GM23248 (cell line): ENCODE measurements at regions not wholly inside any gene's neighbourhood (a gene's known extent, or its start where the extent isn't known, plus 50 kb on each side); places are given as distances from the start of the nearest gene placed in this dataset.

Source experiments
- DNase-seq: peaks from one replicate; pipeline ENCODE4 v3.0.0-alpha.2; 2015
- H2AFZ ChIP-seq: fragments of 200-600 bp; sonication (generic); 2 replicates; pipeline ENCODE4 v1.6.1; 2016; ENCODE audit warnings: antibody characterized with exemption
- H3F3A ChIP-seq: fragments of 200-600 bp; sonication (generic); 2 replicates; pipeline ENCODE4 v1.6.1; 2016; ENCODE audit warnings: mild to moderate bottlenecking, antibody characterized with exemption, mixed run types; ENCODE audit not compliant: insufficient read depth
- H3K27ac ChIP-seq: fragments of 200-600 bp; sonication (generic); 2 replicates; pipeline ENCODE4 v1.5.1; 2016; ENCODE audit warnings: mild to moderate bottlenecking
- H3K27me3 ChIP-seq: fragments of 200-600 bp; sonication (generic); replicated peaks from 2 replicates; pipeline ENCODE4 v1.6.1; 2016; ENCODE audit warnings: mild to moderate bottlenecking; ENCODE audit not compliant: insufficient read depth
- H3K36me3 ChIP-seq: fragments of 200-600 bp; sonication (generic); 2 replicates; pipeline ENCODE4 v1.6.1; 2016; ENCODE audit warnings: low read depth, mild to moderate bottlenecking
- H3K4me1 ChIP-seq: fragments of 200-600 bp; sonication (generic); 2 replicates; pipeline ENCODE4 v1.6.1; 2016; ENCODE audit warnings: mild to moderate bottlenecking; ENCODE audit not compliant: insufficient read depth
- H3K4me2 ChIP-seq: fragments of 200-600 bp; sonication (generic); one replicate; pipeline ENCODE4 v1.6.1; 2016; ENCODE audit warnings: mild to moderate bottlenecking; ENCODE audit not compliant: unreplicated experiment
- H3K4me3 ChIP-seq: fragments of 200-600 bp; sonication (generic); 2 replicates; pipeline ENCODE4 v1.5.1; 2016; ENCODE audit warnings: mild to moderate bottlenecking
- H3K79me2 ChIP-seq: fragments of 200-600 bp; sonication (generic); 2 replicates; pipeline ENCODE4 v1.6.1; 2016; ENCODE audit warnings: mild to moderate bottlenecking; ENCODE audit not compliant: insufficient read depth
- H3K9ac ChIP-seq: fragments of 200-600 bp; sonication (generic); 2 replicates; pipeline ENCODE4 v1.6.1; 2016; ENCODE audit warnings: mild to moderate bottlenecking
- H3K9me2 ChIP-seq: fragments of 200-600 bp; sonication (generic); 2 replicates; pipeline ENCODE4 v1.6.1; 2016; ENCODE audit warnings: mixed run types, mild to moderate bottlenecking, moderate library complexity; ENCODE audit not compliant: insufficient read depth
- H3K9me3 ChIP-seq: fragments of 200-600 bp; sonication (generic); one replicate; pipeline ENCODE4 v1.6.1; 2017; ENCODE audit warnings: low read depth
- H4K20me1 ChIP-seq: fragments of 200-600 bp; sonication (generic); 2 replicates; pipeline ENCODE4 v1.6.0; 2016; ENCODE audit not compliant: insufficient read depth
- EZH2 ChIP-seq: fragments of 200-600 bp; sonication (generic); IDR thresholded peaks from 2 replicates; pipeline ENCODE4 v1.6.1; 2018; ENCODE audit warnings: antibody characterized with exemption, mild to moderate bottlenecking; ENCODE audit not compliant: insufficient read depth, poor library complexity, severe bottlenecking
- EZH2phosphoT487 ChIP-seq: fragments of 200-600 bp; sonication (generic); IDR thresholded peaks from 2 replicates; pipeline ENCODE4 v1.6.1; 2018; ENCODE audit warnings: antibody characterized with exemption, moderate library complexity, mild to moderate bottlenecking, low read depth; ENCODE audit not compliant: insufficient read depth
- WGBS, 2 experiments: methylation state at CpG; one replicate each; pipeline ENCODE4 v1.1.6; 2015 to 2017; ENCODE audit warnings: low lambda C conversion rate in 2 of 2, low coverage in 1 of 2; ENCODE audit errors: missing lambda C conversion rate in 2 of 2; 5-methylcytosine and 5-hydroxymethylcytosine counted together
- in situ Hi-C: fragments of 300-500 bp; cut with MboI; formaldehyde crosslinking; loops from 2 replicates; pipeline ENCODE4 v1.15.0; 2020

GRCh38 chr7:25288556-25289307, 60.4 kb upstream of the NPVF start:
- H3K9ac ChIP-seq: no peak overlapping the region
- H3K27ac ChIP-seq: no peak overlapping the region
- in situ Hi-C loops: no loop called here
- H3F3A ChIP-seq: no peaks in the 10 kb centered on the region
- H3K4me3 ChIP-seq: no peak overlapping the region
- no peaks in the 10 kb centered on the region for H4K20me1 ChIP-seq
- no peak overlapping the region for H3K4me2 ChIP-seq
- H3K9me2 ChIP-seq: no peaks in the 10 kb centered on the region
- DNase-seq: peak; percentile 1
- no peaks in the 10 kb centered on the region for H3K9me3 ChIP-seq
- TF ChIP-seq EZH2phosphoT487 (no peak), EZH2 (no peak)
- H3K27me3 ChIP-seq: peaks cover 4% of the 10 kb centered on the region
- H3K79me2 ChIP-seq: no peaks in the 10 kb centered on the region
- H3K4me1 ChIP-seq: no peaks in the 10 kb centered on the region
- WGBS, 2 experiments: 43 to 51% methylated on average over 6 of the region's 6 CpGs
- no peak overlapping the region for H2AFZ ChIP-seq
- H3K36me3 ChIP-seq: no peaks in the 10 kb centered on the region

GRCh38 chr7:25289518-25289917, 61.2 kb upstream of the NPVF start:
- no peaks in the 10 kb centered on the region for H3F3A ChIP-seq

GRCh38 chr7:25294624-25295023, 66.3 kb upstream of the NPVF start:
- no peak for DNase-seq
- Histone ChIP-seq H3K27me3 (no peaks in the 10 kb centered on the region; the same call in 1 of the 2 replicates), H3K4me3 (no peak overlapping the region), H2AFZ (no peak overlapping the region), H3F3A (no peaks in the 10 kb centered on the region), H3K4me1 (no peaks in the 10 kb centered on the region), H3K9me2 (no peaks in the 10 kb centered on the region), H3K9me3 (no peaks in the 10 kb centered on the region), H3K79me2 (no peaks in the 10 kb centered on the region), H3K27ac (no peak overlapping the region), H4K20me1 (no peaks in the 10 kb centered on the region), H3K9ac (no peak overlapping the region), H3K36me3 (no peaks in the 10 kb centered on the region), H3K4me2 (no peak overlapping the region)
- in situ Hi-C loops: no loop called here
- WGBS, 2 experiments: 74 to 84% methylated on average over 3 of the region's 3 CpGs
- TF ChIP-seq EZH2 (no peak), EZH2phosphoT487 (no peak)

More at GRCh38 chr7:25289518-25289917, 61.2 kb upstream of the NPVF start:
- no peaks in the 10 kb centered on the region for H3K36me3 ChIP-seq
- no peaks in the 10 kb centered on the region for H3K79me2 ChIP-seq
- TF ChIP-seq EZH2: no peak
- no peak for TF ChIP-seq EZH2phosphoT487
- no peak overlapping the region for H2AFZ ChIP-seq
- in situ Hi-C loops: no loop called here
- H3K9me2 ChIP-seq: no peaks in the 10 kb centered on the region
- peaks cover 4% of the 10 kb centered on the region for H3K27me3 ChIP-seq
- H3K9ac ChIP-seq: no peak overlapping the region
- H3K4me1 ChIP-seq: no peaks in the 10 kb centered on the region
- no peak overlapping the region for H3K4me3 ChIP-seq
- H3K27ac ChIP-seq: no peak overlapping the region
- WGBS, 2 experiments: 0 to 3% methylated on average over 1 of the region's 1 CpG
- no peaks in the 10 kb centered on the region for H4K20me1 ChIP-seq
- DNase-seq: no peak
- H3K9me3 ChIP-seq: no peaks in the 10 kb centered on the region
- no peak overlapping the region for H3K4me2 ChIP-seq

- DNase-seq: no peak
- H3K36me3 ChIP-seq: no peaks in the 10 kb centered on the region
- H3K27ac ChIP-seq: no peak overlapping the region
- no peak overlapping the region for H2AFZ ChIP-seq
- no peaks in the 10 kb centered on the region for H3F3A ChIP-seq
- no peak overlapping the region for H3K4me2 ChIP-seq
- H3K9me2 ChIP-seq: no peaks in the 10 kb centered on the region
- WGBS, 2 experiments: 26 to 36% methylated on average over 4 of the region's 4 CpGs
- no peak overlapping the region for H3K9ac ChIP-seq
- H4K20me1 ChIP-seq: no peaks in the 10 kb centered on the region
- H3K27me3 ChIP-seq: no peaks in the 10 kb centered on the region; the same call in 1 of the 2 replicates
- no peaks in the 10 kb centered on the region for H3K9me3 ChIP-seq
- H3K4me3 ChIP-seq: no peak overlapping the region
- TF ChIP-seq EZH2phosphoT487: no peak
- no peak for TF ChIP-seq EZH2
- no peaks in the 10 kb centered on the region for H3K4me1 ChIP-seq
- in situ Hi-C loops: no loop called here
- no peaks in the 10 kb centered on the region for H3K79me2 ChIP-seq
Observed at GRCh38 chr7:25295387-25295786, 67.1 kb upstream of the NPVF start.

DNA sequence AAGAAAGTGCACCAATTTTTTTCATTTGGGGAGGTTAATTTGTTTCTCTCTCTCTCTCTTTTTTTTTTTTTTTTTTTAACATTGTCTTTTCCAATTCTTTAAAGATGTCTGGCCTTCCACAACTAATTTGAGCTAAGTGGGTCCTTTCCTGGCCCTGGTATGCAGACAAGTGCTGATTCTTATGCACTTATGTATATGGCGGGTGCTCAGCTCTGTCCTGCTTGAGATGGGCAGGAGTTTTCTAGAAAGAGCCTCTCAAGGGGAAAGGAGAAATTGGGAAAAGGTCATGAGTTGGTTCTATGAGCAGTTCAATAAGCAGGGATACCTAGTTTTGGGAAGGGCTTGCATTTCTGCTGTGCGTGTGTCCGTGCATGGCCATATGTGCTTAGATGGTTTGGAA, 67.8 kb upstream of the NPVF start:
- Histone ChIP-seq H2AFZ (no peak overlapping the region), H3K9me2 (no peaks in the 10 kb centered on the region), H3K36me3 (no peaks in the 10 kb centered on the region), H3K4me1 (no peaks in the 10 kb centered on the region), H3K9me3 (no peaks in the 10 kb centered on the region), H3K27me3 (no peaks in the 10 kb centered on the region; the same call in 1 of the 2 replicates), H4K20me1 (no peaks in the 10 kb centered on the region), H3K27ac (no peak overlapping the region), H3K4me3 (no peak overlapping the region), H3F3A (no peaks in the 10 kb centered on the region), H3K9ac (no peak overlapping the region), H3K79me2 (no peaks in the 10 kb centered on the region), H3K4me2 (no peak overlapping the region)
- no peak for TF ChIP-seq EZH2phosphoT487
- no peak for TF ChIP-seq EZH2
- no peak for DNase-seq
- in situ Hi-C loops: no loop called here
- WGBS, 2 experiments: 75 to 85% methylated on average over 3 of the region's 3 CpGs
